HG03139 (cell line): ENCODE measurements at regions not wholly inside any gene's neighbourhood (a gene's known extent, or its start where the extent isn't known, plus 50 kb on each side); places are given as distances from the start of the nearest gene placed in this dataset.
"Not testable (repeated sequence)": the region's sequence is repeated elsewhere in the genome, so short reads cannot be mapped to it uniquely, and the experiment has no call there.

Experiments
- ATAC-seq: cut with Tn5 transposase; IDR thresholded peaks from one replicate; pipeline ENCODE4 v1.9.1; 2021; ENCODE audit not compliant: unreplicated experiment

- ATAC-seq: no peak
Observed at GRCh38 chr7:51472873-51473272, 156.3 kb upstream of the COBL start.

- ATAC-seq: no peak
Observed at GRCh38 chr7:51471981-51472296, 155.3 kb upstream of the COBL start.

GRCh38 chr7:51471210-51471980 is 154.8 kb upstream of the COBL start:
- ATAC-seq: no peak

GRCh38 chr7:51467384-51468017 is 150.9 kb upstream of the COBL start:
- ATAC-seq: no peak

- no peak for ATAC-seq
Observed at GRCh38 chr7:51459809-51460208, 143.2 kb upstream of the COBL start.

GRCh38 chr7:51458693-51459092 is 142.1 kb upstream of the COBL start:
- ATAC-seq: no peak

- ATAC-seq: no peak
Observed at GRCh38 chr7:51457079-51457478, 140.5 kb upstream of the COBL start.

GRCh38 chr7:51456431-51457060 is 139.9 kb upstream of the COBL start:
- no peak for ATAC-seq

- ATAC-seq: no peak
Observed at GRCh38 chr7:51455948-51456347, 139.3 kb upstream of the COBL start.

- ATAC-seq: no peak
Observed at GRCh38 chr7:51455513-51455912, 138.9 kb upstream of the COBL start.

- no peak for ATAC-seq
Observed at GRCh38 chr7:51455086-51455485, 138.5 kb upstream of the COBL start.

- ATAC-seq: no peak
Observed at GRCh38 chr7:51452694-51453093, 136.1 kb upstream of the COBL start.

- ATAC-seq: no peak
Observed at GRCh38 chr7:51451751-51452476, 135.3 kb upstream of the COBL start.

- no peak for ATAC-seq
Observed at GRCh38 chr7:51450541-51450940, 133.9 kb upstream of the COBL start.

- ATAC-seq: no peak
Observed at GRCh38 chr7:51446785-51447184, 130.2 kb upstream of the COBL start.

- no peak for ATAC-seq
Observed at GRCh38 chr7:51446356-51446755, 129.7 kb upstream of the COBL start.

GRCh38 chr7:51444936-51445335 is 128.3 kb upstream of the COBL start:
- no peak for ATAC-seq

- no peak for ATAC-seq
Observed at GRCh38 chr7:51430480-51431086, 114.0 kb upstream of the COBL start.

- ATAC-seq: no peak
Observed at GRCh38 chr7:51428217-51428887, 111.7 kb upstream of the COBL start.

GRCh38 chr7:51426163-51426562 is 109.6 kb upstream of the COBL start:
- no peak for ATAC-seq

GRCh38 chr7:51409934-51410333 is 93.3 kb upstream of the COBL start:
- not testable (repeated sequence) for ATAC-seq
